NCI-H524 treated with DMSO at 0.1 percent for 48 hours (cell line): ENCODE measurements at regions not wholly inside any gene's neighbourhood (a gene's known extent, or its start where the extent isn't known, plus 50 kb on each side); places are given as distances from the start of the nearest gene placed in this dataset.
"Not testable (repeated sequence)": the region's sequence is repeated elsewhere in the genome, so short reads cannot be mapped to it uniquely, and the experiment has no call there.

Experiments
- DNase-seq: peaks from one replicate; lab custom pipeline; 2025; lab: John Stamatoyannopoulos, UW

DNA sequence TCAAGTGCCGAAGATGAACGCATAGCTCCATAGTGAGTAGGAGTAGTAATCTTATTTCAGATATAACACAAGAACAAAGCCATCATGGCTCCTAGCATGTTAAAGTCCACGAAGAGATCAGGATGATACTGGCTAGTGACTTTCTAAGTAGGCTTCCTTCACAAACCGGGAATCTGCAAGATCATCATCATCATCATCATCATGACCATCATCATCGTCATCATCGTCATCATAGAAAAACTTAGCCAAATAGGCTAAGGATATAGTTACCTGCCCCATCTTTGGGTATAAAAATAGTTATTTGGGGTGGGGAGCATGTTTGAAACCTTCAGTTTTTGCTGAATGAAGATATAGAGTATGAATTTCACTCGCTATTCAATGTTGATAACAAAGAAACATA is 57.9 kb downstream of the PYDC2 start:
- DNase-seq, result no peak

- no peak for DNase-seq
Measured at GRCh38 chr3:191521055-191521454, 60.1 kb downstream of the PYDC2 start.

DNA sequence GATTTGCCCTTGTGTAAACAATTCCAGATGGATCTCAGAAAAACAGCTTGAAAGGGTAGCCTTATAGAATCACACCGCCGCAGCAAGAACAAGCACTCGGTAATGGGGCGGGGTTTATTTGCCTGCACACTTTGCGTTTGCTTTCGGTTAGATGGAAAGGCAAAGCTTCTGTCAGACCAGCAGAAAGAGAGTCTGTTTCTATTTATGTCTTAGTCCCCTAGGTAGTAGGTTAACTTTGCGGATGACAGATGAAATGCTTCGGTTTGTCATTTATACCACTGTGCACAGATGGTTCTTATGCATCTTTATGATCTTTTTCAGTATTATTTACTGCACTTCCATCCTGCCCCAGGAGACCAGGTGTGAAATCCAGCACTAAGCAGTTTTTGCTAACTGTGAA is 62.2 kb downstream of the PYDC2 start:
- DNase-seq, result peak; percentile 62

DNA sequence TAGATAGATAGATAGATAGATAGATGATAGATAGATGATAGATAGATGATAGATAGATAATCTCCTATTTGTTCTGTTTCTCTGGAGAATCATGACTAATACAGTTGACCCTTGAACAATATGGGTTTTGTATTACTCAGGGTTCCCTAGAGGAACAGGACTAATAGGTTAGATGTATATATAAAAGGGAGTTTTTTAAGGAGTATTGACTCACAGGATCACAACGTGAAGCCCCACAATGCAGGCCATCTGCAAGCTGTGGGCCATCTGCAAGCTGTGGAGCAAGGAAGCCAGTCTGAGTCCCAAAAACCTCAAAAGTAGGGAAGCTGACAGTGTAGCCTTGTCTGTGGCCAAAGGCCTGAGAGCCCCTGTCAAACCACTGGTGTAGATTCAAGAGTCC is 67.6 kb downstream of the PYDC2 start:
- DNase-seq, result no peak

- DNase-seq, result no peak
Measured at GRCh38 chr3:191529992-191530391, 69.0 kb downstream of the PYDC2 start.

- DNase-seq, result no peak
Measured at GRCh38 chr3:191531434-191531972, 70.5 kb downstream of the PYDC2 start.

DNA sequence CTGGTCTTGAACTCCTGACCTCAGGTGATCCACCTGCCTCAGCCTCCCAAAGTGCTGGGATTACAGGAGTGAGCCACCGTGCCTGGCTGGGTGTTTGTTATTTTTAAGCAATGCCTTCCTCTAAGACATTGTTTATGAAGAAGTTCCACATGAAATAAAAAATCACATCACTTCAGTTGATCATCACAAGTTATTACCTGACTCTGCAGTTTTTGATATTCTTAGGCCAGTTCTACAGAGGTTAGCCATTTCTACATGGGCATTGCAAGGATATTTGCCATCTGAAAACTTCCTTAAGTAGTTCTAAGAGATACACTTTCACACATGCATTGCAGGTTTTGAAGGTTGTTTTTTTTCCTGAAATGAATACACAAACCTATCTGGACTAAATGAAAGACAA is 82.1 kb downstream of the PYDC2 start:
- DNase-seq, result no peak

GRCh38 chr3:191543897-191544296 is 82.9 kb downstream of the PYDC2 start:
- DNase-seq, result no peak

GRCh38 chr3:191549357-191549756 is 88.4 kb downstream of the PYDC2 start:
- no peak for DNase-seq

DNA sequence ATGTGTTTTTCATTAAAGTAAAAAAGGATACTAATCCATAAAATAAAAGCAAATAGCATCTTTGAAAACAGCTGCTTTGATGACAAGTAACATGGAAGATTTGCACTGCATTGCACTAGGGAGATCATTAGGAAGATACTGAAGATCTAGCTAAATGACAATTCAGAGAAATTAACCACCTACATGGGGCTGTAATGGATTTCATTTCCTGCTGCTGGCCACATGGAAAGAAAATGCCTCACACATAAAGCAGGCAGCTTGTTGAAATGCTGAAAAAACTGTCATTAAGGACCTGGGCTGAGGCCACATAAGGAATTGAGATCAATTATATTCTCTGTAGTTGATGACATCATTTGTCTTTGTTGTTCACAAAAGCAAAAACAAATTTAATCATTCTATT is 94.1 kb downstream of the PYDC2 start:
- no peak for DNase-seq

DNA sequence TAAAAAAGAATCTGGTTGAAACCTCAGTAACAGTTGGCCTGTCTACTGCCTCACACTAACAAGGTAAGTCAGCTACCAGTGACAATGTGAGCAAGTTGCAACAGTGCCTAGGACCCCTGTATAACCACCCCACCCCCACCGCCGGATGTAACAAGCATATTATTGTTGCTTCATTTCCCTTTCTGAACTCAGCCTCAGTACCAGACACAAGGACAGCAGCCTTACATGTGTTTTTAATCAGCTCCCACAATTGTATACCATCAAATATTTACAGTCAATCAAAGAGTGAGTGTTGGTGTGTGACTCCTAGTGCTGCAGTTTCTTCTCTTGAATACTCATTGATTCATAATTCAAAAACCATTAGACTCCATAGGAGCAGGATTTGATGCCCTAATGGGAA is 96.4 kb downstream of the PYDC2 start:
- DNase-seq, result no peak

- DNase-seq, result no peak
Measured at GRCh38 chr3:191563722-191564121, 102.8 kb downstream of the PYDC2 start.

GRCh38 chr3:191566469-191566868 is 105.5 kb downstream of the PYDC2 start:
- DNase-seq, result no peak

- DNase-seq, result no peak
Measured at GRCh38 chr3:191568206-191568605, 107.2 kb downstream of the PYDC2 start.

DNA sequence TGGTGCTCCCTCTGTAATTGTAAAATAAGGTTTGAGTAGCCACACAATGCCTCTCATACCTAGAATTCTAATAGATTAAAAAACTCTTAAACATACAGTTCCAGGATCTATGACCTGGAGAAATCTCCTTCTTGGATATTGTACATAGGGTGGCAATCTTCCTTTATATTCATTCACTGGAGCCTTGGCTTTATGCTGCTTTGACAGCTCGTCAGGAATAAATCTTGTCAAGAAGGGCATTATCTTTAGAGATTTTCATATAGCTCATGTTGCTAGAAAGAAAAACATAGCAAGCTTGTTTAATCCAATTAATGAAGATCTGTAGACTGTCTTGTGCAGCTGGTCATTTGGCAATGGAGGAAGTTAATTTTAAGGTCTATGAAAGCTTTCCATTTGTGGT is 131.1 kb downstream of the PYDC2 start:
- peak; percentile 98 for DNase-seq

DNA sequence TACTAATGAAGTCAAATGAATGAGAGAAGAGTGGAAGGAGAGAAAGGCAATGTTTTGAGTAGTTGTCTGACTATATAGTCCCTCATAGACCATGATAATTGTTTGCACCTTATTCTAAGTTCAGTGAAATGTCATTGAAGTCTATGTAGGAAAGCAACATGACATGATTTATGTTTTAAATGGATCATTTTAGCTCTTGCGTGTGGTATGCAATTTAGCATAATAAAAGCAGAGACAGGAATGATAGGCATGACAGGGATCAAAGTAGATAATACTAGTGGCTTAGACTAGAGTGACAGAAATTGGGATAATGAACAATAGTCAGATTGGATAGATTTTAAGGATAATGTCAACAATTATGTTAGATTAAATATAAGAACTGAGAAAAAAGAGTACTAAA is 132.5 kb downstream of the PYDC2 start:
- DNase-seq, result no peak

- not testable (repeated sequence) for DNase-seq
Measured at GRCh38 chr3:191615511-191615910, 154.5 kb downstream of the PYDC2 start.

DNA sequence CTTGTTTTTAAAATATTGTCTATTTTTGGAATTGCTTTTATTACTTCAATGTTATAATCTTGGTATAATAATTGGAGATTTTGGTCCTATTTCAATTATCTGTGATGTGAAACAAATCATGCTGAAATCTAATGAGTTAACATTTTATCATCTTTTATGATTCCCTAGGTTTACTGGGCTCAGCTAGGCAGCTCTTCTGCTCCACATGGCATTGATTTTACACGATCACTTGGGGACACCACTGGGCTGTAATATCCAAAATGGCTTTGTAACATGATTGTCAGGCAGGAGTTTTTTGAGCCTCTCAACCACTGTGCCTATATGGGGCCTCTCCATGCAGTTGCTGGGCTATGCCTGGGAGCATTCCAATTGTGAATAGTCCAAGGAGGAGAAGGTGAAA is 163.3 kb downstream of the PYDC2 start:
- no peak for DNase-seq

DNA sequence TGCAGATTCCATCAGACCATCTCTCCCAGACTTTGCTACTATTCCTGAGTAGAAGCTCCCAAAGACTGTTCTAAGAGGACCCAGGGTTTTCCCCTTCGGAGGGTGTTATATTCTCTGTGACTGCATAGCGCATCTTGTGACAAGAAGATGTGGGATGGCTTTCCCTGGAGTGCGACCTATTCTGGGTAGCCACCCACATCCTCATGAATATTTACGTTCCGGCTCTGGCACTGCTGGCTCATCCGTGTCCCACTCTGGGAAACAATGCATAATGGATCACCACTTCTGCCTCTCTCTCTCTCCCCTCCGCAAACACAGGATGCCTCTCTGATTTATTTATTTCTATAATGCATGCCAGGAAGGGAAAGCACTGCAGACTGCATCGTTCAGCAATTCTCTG is 166.1 kb downstream of the PYDC2 start:
- DNase-seq, result no peak

DNA sequence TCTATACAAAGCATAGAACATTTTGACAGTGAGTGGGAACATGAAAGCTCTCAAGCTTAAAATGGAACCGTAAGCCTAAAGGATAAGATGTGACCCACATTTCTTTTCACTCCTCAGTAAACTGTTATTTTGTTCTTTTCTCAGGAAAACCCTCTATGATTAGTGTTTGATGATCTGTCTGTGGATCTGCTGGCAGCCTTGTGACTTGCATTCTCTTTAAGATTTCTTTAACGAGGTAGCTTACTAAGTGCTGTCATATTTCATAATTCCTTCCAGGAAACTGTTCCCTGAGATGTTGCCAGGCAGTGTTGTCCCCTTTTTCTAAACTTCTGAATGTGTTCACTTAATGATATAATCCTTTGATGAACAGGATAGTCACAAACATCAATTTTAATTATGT is 167.6 kb downstream of the PYDC2 start:
- DNase-seq, result no peak

DNA sequence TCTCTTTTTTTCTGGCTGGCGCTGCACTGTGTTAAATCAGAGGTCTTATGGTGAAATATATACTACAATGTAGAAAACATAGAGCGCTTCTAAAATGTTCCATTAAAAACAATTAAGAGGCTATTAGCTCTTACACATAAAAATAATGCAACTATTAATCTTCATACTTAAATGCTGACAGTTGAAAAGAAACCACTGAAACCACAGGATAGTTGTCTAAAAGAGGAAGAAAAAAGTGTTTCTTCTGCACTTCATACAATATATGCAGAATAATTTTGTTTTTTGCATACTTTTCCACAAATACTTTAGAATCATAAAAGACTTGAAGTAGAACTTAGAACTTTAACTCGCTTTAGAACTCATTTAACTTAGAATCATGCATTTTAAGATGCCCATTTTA is 170.5 kb downstream of the PYDC2 start:
- DNase-seq, result no peak

DNA sequence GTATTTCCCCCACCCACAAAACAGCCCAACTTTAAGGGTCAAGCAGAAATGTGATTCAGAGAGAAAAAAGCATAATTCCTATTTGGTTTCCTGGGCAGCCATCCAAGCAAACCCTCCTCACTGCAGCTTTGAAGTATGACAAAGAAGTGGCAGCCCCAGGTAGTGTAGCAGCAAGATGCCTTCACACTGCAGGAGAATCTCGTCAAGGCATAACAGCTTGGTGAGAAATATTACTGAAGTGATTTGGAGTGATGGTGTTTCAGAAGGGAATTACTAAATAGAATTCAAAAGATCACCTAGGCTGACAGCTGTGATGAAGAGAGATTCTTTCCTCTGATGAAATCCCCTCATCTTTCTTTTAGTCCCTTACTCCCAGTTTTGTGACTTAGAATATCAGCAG is 173.9 kb downstream of the PYDC2 start:
- no peak for DNase-seq

- no peak for DNase-seq
Measured at GRCh38 chr3:191637611-191638010, 176.6 kb downstream of the PYDC2 start.

DNA sequence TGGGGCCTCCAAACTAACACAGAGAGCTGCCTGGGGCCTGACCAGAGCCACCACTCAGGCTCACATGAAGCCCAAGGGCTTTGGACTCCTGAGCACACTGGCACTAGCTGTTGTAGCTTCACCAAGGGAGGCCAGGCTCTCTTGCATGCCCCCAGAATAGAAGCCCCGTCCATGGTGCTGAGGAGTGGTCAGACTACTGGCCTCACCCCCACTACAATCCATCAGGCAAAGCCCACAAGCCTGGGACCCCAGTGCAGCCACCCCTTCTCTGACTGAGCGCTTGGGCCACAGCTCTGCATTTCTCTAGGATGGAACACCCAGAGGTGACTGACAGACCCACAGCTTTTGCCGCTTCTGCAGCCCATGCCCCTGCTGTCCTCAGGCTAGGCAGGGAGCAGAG is 180.8 kb downstream of the PYDC2 start:
- no peak for DNase-seq

- DNase-seq, result no peak
Measured at GRCh38 chr3:191644291-191644690, 183.3 kb downstream of the PYDC2 start.
